Thyroid gland (tissue), 4 donors: ENCODE measurements at regions not wholly inside any gene's neighbourhood (a gene's known extent, or its start where the extent isn't known, plus 50 kb on each side); places are given as distances from the start of the nearest gene placed in this dataset.

ENCODE experiments used
- DNase-seq, 2 donors: peaks; one replicate each; pipeline ENCODE4 v3.0.0-alpha.2; 2019
- H3K27ac ChIP-seq, 3 donors: fragments of 200-600 bp; sonication (generic); 1 replicate in 2 of 3; 2 replicates in 1 of 3; pipeline ENCODE4 v1.5.1; 2016 to 2019; ENCODE audit warnings: mild to moderate bottlenecking in 1 of 3, moderate library complexity in 1 of 3
- H3K27me3 ChIP-seq: fragments of 200-600 bp; sonication (generic); one replicate; pipeline ENCODE4 v1.5.1; 2019
- H3K36me3 ChIP-seq, 2 donors: fragments of 200-600 bp; sonication (generic); one replicate each; pipeline ENCODE4 v1.5.1; 2016 to 2019
- H3K4me1 ChIP-seq, 2 donors: fragments of 200-600 bp; sonication (generic); one replicate each; pipeline ENCODE4 v1.5.1; 2017 to 2019
- H3K4me3 ChIP-seq, 3 donors: fragments of 200-600 bp; sonication (generic); replicated peaks in 1 of 3; 1 replicate in 2 of 3; 2 replicates in 1 of 3; pipeline ENCODE4 v1.5.1; 2016; ENCODE audit warnings: mild to moderate bottlenecking in 1 of 3
- H3K9me3 ChIP-seq: fragments of 200-600 bp; sonication (generic); one replicate; pipeline ENCODE4 v1.5.1; 2017
- POLR2A ChIP-seq, 2 donors: fragments of 450-650 bp; IDR thresholded peaks; one replicate each; pipeline ENCODE4 v1.6.1; 2017; ENCODE audit warnings: antibody characterized with exemption in 2 of 2, mild to moderate bottlenecking in 2 of 2, moderate library complexity in 1 of 2
- WGBS, 2 donors: methylation state at CpG; one replicate each; pipeline ENCODE4 v1.1.5; 2017; 5-methylcytosine and 5-hydroxymethylcytosine counted together
- intact Hi-C: fragments of 100-400 bp; cut with DNase I; formaldehyde crosslinking; loops from one replicate; pipeline ENCODE4 v1.15.1; 2023
- TF ChIP-seq, protein P1 (sequence below), 6 experiments: fragments of 200-600 bp in 3 of 6; fragments of 450-650 bp in 3 of 6; sonication (generic) in 3 of 6; IDR thresholded peaks; one replicate each; pipeline ENCODE4 v1.5.1; 2016 to 2019; ENCODE audit warnings: antibody characterized with exemption in 6 of 6, mild to moderate bottlenecking in 2 of 6, inconsistent platforms in 1 of 6, moderate library complexity in 1 of 6

DNA sequence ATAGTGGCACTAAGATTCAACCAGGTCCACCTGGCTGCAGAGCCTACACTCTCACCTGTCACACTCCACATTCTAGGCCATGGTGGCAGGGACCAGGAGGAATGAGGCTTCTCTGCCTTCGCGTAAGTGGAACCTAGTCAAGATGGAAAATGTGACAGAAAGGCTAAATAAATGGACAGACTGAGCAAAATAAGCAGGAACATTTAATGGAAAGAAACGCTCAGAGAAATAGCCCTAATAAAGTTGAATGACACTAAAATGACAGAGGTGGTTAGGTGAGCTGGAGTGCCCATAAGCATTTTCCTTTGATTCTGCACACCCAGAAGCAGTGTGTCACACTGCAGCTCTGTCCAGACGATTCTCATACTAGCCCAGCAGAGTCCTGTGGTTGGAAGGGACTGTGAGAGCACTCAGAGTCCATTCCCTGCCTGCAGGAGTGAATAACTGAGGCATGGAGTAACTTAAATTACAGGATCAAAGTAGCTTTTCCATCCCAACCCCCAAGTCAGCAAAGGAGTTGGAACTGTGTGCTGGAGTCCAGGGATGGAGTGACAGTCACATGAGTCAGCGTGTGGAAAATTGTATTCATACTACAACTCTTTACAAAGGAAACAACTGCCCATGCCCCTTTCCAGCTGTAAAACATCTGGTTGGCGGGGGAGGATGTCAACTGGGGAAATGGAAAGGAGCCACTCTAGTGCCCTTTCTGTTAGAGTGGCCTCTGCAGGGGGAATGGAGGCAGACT lies 105.4 kb upstream of the LGALSL start:
- Histone ChIP-seq H3K4me1 (no peaks in the 10 kb centered on the region), H3K27ac (no peak overlapping the region), H3K4me3 (no peak overlapping the region), H3K9me3 (no peaks in the 10 kb centered on the region), H3K27me3 (no peaks in the 10 kb centered on the region), H3K36me3 (no peaks in the 10 kb centered on the region)
- no peak for DNase-seq
- WGBS, 2 donors = 82 to 87% methylated on average over 6 of the region's 6 CpGs
- TF ChIP-seq, protein P1, sequence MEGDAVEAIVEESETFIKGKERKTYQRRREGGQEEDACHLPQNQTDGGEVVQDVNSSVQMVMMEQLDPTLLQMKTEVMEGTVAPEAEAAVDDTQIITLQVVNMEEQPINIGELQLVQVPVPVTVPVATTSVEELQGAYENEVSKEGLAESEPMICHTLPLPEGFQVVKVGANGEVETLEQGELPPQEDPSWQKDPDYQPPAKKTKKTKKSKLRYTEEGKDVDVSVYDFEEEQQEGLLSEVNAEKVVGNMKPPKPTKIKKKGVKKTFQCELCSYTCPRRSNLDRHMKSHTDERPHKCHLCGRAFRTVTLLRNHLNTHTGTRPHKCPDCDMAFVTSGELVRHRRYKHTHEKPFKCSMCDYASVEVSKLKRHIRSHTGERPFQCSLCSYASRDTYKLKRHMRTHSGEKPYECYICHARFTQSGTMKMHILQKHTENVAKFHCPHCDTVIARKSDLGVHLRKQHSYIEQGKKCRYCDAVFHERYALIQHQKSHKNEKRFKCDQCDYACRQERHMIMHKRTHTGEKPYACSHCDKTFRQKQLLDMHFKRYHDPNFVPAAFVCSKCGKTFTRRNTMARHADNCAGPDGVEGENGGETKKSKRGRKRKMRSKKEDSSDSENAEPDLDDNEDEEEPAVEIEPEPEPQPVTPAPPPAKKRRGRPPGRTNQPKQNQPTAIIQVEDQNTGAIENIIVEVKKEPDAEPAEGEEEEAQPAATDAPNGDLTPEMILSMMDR (IDR thresholded peaks at IDR 0.05) = no peak
- TF ChIP-seq POLR2A (IDR thresholded peaks at IDR 0.05) = no peak
- intact Hi-C loops = no loop called here

DNA sequence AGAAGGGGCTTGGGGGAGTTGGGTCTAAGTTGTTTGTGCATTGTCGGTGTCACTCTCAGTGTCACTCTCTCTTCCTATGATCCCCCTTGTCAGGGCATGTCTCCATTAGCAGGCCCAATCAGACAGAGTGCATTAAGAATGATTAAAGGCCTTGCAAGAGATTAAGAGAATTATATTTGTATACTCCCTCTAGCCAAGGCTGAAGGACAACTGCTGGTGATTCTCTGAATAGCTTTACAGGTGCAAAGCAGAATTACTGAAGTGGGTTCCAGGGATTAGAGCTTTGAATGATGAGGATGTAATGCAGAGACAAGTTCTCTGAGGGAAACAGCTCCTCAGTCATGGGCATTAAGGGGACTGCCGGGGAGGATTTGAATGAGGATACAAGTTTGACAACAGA lies 104.8 kb upstream of the LGALSL start:
- 81 to 91% methylated on average over 2 of the region's 2 CpGs for WGBS, 2 donors

DNA sequence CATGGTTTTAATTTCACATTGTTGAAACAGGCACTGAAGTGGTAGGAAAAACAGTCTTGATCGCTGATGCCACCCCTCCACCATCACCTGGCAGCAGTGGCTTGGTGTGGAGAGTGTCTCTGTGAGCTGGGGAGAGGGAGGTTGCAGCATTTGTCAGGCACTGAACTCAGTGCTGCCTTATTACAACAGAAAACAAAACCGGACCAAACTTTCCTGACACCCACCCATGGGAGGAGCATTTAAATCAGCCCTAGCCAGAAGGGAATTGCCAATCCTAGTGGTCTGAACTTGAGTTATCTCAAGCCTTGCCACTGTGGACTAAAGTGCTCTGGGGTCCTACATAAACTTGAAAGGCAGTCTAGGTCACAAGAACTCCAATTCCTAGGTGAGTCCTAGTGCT lies 103.0 kb upstream of the LGALSL start:
- no peak overlapping the region for H3K27ac ChIP-seq
- no peak for TF ChIP-seq POLR2A (IDR thresholded peaks at IDR 0.05)
- TF ChIP-seq, protein P1 (IDR thresholded peaks at IDR 0.05) = no peak
- H3K9me3 ChIP-seq = no peaks in the 10 kb centered on the region
- H3K36me3 ChIP-seq = no peaks in the 10 kb centered on the region
- no peaks in the 10 kb centered on the region for H3K4me1 ChIP-seq
- intact Hi-C loops = no loop called here
- 38 to 41% methylated on average over 2 of the region's 2 CpGs for WGBS, 2 donors
- DNase-seq = no peak
- no peaks in the 10 kb centered on the region for H3K27me3 ChIP-seq
- H3K4me3 ChIP-seq = no peak overlapping the region

More for the DNA sequence above, 104.8 kb upstream of the LGALSL start:
- Histone ChIP-seq H3K27me3 (no peaks in the 10 kb centered on the region), H3K36me3 (no peaks in the 10 kb centered on the region), H3K4me1 (no peaks in the 10 kb centered on the region), H3K27ac (no peak overlapping the region), H3K4me3 (no peak overlapping the region), H3K9me3 (no peaks in the 10 kb centered on the region)
- intact Hi-C loops = no loop called here
- TF ChIP-seq, protein P1 (IDR thresholded peaks at IDR 0.05) = no peak
- TF ChIP-seq POLR2A (IDR thresholded peaks at IDR 0.05) = no peak
- no peak for DNase-seq

DNA sequence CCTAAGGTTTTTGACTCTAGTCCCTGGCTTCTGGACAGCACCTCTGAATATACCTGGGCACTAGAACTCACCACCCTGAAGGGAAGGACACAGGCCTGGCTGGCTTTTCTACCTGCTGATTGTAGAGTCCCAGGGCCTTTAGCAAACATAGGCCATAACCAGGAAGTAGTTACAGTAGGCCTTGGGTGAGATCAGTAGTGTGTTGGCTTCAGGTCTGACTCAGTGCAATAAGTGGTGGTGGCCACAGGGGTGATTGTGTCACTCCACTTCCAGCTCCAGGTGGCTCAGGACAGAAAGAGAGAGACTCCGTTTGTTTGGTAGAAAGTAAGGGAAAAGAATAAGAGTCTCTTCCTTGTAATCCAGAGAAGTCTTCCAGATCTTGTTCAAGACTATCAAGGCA lies 101.7 kb upstream of the LGALSL start:
- TF ChIP-seq, protein P1 (IDR thresholded peaks at IDR 0.05) = no peak
- TF ChIP-seq POLR2A (IDR thresholded peaks at IDR 0.05) = no peak
- intact Hi-C loops = no loop called here
- H3K27ac ChIP-seq = no peak overlapping the region
- no peaks in the 10 kb centered on the region for H3K9me3 ChIP-seq
- WGBS, 2 donors = 86 to 100% methylated on average over 1 of the region's 1 CpG
- no peaks in the 10 kb centered on the region for H3K27me3 ChIP-seq
- H3K36me3 ChIP-seq = no peaks in the 10 kb centered on the region
- H3K4me3 ChIP-seq = no peak overlapping the region
- DNase-seq = no peak
- H3K4me1 ChIP-seq = no peaks in the 10 kb centered on the region

- no peak overlapping the region for H3K4me3 ChIP-seq
- peak in 1 of 2 donors; percentile 13 for DNase-seq
- peaks cover 0 to 4% of the 10 kb centered on the region in 2 donors for H3K4me1 ChIP-seq
- 54 to 62% methylated on average over 10 to 11 of the region's 11 CpGs for WGBS, 2 donors
- TF ChIP-seq, protein P1 (IDR thresholded peaks at IDR 0.05) = no peak
- TF ChIP-seq POLR2A (IDR thresholded peaks at IDR 0.05) = no peak
- intact Hi-C loops = no loop called here
- H3K27ac ChIP-seq = no peak overlapping the region
- no peaks in the 10 kb centered on the region for H3K9me3 ChIP-seq
- no peaks in the 10 kb centered on the region for H3K27me3 ChIP-seq
- H3K36me3 ChIP-seq = no peaks in the 10 kb centered on the region
Observed at GRCh38 chr2:64354857-64355680, 98.9 kb upstream of the LGALSL start.
